GM20000 (cell line): ENCODE measurements at regions not wholly inside any gene's neighbourhood (a gene's known extent, or its start where the extent isn't known, plus 50 kb on each side); places are given as distances from the start of the nearest gene placed in this dataset.

ENCODE experiments used
- DNase-seq: peaks from one replicate; pipeline ENCODE4 v3.0.0; 2012; ENCODE audit warnings: low spot score
- CTCF ChIP-seq: IDR thresholded peaks from 2 replicates; pipeline ENCODE4 v1.5.1; 2012; ENCODE audit warnings: mild to moderate bottlenecking, control low read depth; ENCODE audit errors: extremely low read depth, missing control alignments

DNA sequence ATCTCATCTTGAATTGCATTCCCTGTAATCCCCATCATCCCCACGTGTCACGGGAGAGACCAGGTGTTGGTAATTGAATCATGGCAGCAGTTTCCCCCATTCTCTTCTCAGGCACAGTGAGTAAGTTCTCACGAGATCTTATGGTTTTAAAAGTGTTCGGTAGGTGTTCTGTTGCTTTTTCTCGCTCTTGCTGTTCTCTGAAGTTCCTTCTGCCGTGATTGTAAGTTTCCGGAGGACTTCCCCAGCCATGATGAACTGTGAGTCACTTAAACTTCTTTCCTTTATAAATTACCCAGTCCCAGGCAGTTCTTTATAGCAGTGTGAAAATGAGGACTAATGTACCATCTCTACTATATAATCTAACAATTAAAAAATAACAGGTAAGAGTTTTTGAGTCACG, 409.9 kb upstream of the NRXN1 start:
- no peak for TF ChIP-seq CTCF
- no peak for DNase-seq

DNA sequence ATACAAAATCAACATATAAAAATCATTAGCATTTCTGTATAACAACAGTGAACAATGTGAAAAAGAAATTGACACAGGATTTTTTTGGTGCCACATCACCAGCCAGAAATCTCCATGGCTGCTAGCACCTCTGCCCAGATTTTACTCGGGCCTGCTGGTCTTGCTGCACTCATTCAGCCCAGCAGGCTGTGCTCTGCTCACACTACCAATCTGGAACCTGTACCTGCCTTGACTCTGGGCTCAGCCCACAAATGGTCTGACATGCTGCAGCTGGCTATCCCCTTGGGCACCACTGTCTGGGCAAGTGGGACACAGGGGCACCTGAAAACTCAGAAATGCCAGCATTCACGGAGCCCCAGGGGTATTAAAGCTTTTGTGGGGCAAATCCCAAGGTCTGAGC, 392.5 kb upstream of the NRXN1 start:
- no peak for DNase-seq

GRCh38 chr2:51420511-51420910, 388.6 kb upstream of the NRXN1 start:
- no peak for TF ChIP-seq CTCF
- DNase-seq, result no peak

More for the DNA sequence above, 392.5 kb upstream of the NRXN1 start:
- TF ChIP-seq CTCF, result no peak

- DNase-seq, result no peak
- no peak for TF ChIP-seq CTCF
These were observed 381.8 kb upstream of the NRXN1 start for GRCh38 chr2:51413726-51414125.

GRCh38 chr2:51410331-51410730, 378.4 kb upstream of the NRXN1 start:
- no peak for TF ChIP-seq CTCF
- DNase-seq, result no peak

DNA sequence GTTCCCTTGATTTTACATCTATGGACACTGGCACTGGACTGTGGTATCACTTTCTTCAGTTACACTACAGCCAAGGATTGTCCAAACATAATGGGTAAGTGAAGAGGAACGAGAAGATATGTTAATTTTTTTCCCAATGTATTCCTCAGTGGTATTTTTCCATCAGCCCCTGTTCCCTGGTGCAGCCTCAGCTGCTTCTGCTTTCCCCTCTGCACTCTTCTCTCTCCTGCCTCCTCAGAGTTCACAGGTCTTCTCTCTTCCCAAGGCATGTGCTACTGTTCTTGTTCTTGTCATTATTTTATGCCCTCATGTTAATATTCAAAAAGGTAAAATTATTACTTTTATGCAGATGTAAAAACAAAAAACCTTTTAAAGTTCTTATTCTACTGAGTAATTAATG, 378.0 kb upstream of the NRXN1 start:
- no peak for DNase-seq

DNA sequence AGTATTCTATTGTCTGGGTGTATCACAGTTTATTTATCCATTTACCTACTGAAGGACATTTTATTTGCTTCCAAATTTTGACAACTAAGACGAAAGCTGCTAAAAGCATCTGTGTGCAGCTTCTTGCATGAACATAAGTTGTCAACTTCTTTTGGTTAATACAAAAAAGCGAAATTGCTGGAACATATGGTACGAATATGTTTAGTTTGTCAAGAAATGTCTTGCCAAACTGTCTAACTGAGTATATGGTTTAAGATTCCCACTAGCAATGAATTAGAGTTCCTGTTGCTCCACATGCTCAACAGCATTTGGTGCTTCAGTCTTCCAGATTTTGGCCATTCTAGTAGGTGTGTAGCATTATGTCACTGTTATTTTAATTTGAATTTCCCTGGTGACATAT, 372.3 kb upstream of the NRXN1 start:
- no peak for DNase-seq
- no peak for TF ChIP-seq CTCF

More for the DNA sequence above, 378.0 kb upstream of the NRXN1 start:
- no peak for TF ChIP-seq CTCF
